Spinal cord (tissue), 9 donors: ENCODE measurements at regions not wholly inside any gene's neighbourhood (a gene's known extent, or its start where the extent isn't known, plus 50 kb on each side); places are given as distances from the start of the nearest gene placed in this dataset.
A peak's percentile ranks its signal among the peaks of the same experiment; 100 is the strongest.

Experiments
- DNase-seq, 6 donors: peaks; one replicate each; pipeline versions ENCODE4 v3.0.0 to v3.0.0-alpha.2; 2013 to 2015; ENCODE audit warnings: low spot score in 6 of 6, low read depth in 4 of 6
- H3K27ac ChIP-seq: one replicate; pipeline ENCODE4 v1.5.1; 2013; ENCODE audit warnings: low read depth, low read length, control low read depth
- H3K27me3 ChIP-seq: one replicate; pipeline ENCODE4 v1.6.1; 2013; ENCODE audit warnings: low read length; ENCODE audit not compliant: control insufficient read depth, insufficient read depth
- H3K36me3 ChIP-seq: one replicate; pipeline ENCODE4 v1.6.1; 2013; ENCODE audit warnings: low read length; ENCODE audit not compliant: control insufficient read depth, insufficient read depth
- H3K4me1 ChIP-seq: one replicate; pipeline ENCODE4 v1.6.1; 2013; ENCODE audit warnings: low read length; ENCODE audit not compliant: control insufficient read depth, insufficient read depth
- H3K4me3 ChIP-seq: one replicate; pipeline ENCODE4 v1.5.1; 2013; ENCODE audit warnings: low read depth, low read length, control low read depth
- H3K9me3 ChIP-seq: one replicate; pipeline ENCODE4 v1.6.1; 2013; ENCODE audit warnings: low read length; ENCODE audit not compliant: control insufficient read depth, insufficient read depth
- WGBS: methylation state at CpG from one replicate; pipeline ENCODE4 v1.1.5; 2013; ENCODE audit warnings: missing lambda C conversion rate; ENCODE audit not compliant: insufficient coverage; 5-methylcytosine and 5-hydroxymethylcytosine counted together
- donor health status: healthy.

GRCh38 chr3:66722675-66723074 is 221.9 kb upstream of the LRIG1 start:
- no peak overlapping the region for H3K27ac ChIP-seq
- H3K36me3 ChIP-seq: no peaks in the 10 kb centered on the region
- no CpG with 5 or more reads among the region's 2 CpGs for WGBS
- DNase-seq: no peak
- H3K27me3 ChIP-seq: no peaks in the 10 kb centered on the region
- no peaks in the 10 kb centered on the region for H3K9me3 ChIP-seq
- H3K4me3 ChIP-seq: no peak overlapping the region
- peaks cover 2% of the 10 kb centered on the region for H3K4me1 ChIP-seq

DNA sequence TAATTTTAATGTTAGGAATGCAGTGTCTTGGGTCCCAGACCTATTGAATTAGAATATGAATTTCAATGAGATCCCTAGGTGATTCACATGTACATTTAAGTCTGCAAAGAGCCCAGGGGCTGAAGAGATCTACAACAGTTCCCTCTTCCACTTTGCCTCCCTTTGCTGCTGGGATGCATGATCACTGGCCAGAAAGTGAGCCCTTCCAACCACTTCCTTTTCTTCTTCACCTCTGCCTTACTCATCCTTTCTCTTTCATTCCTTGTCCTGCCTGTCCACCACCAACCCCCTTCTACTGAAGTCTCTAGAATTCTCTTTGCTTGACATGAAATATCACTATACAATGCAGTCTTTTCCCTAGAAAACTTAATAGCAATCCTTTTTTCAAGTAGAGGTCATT is 222.4 kb upstream of the LRIG1 start:
- Histone ChIP-seq H3K4me1 (peaks cover 2% of the 10 kb centered on the region), H3K4me3 (no peak overlapping the region), H3K27me3 (no peaks in the 10 kb centered on the region), H3K27ac (no peak overlapping the region), H3K36me3 (no peaks in the 10 kb centered on the region), H3K9me3 (no peaks in the 10 kb centered on the region)
- DNase-seq: no peak

GRCh38 chr3:66729687-66730393 is 229.0 kb upstream of the LRIG1 start:
- no peak for DNase-seq
- Histone ChIP-seq H3K4me1 (no peaks in the 10 kb centered on the region), H3K9me3 (no peaks in the 10 kb centered on the region), H3K36me3 (no peaks in the 10 kb centered on the region), H3K4me3 (no peak overlapping the region), H3K27me3 (no peaks in the 10 kb centered on the region), H3K27ac (no peak overlapping the region)
- no CpG with 5 or more reads among the region's 2 CpGs for WGBS

- 77% methylated on average over 4 of the region's 7 CpGs for WGBS
- no peaks in the 10 kb centered on the region for H3K9me3 ChIP-seq
Measured at GRCh38 chr3:66738625-66739365, 238.0 kb upstream of the LRIG1 start.

GRCh38 chr3:66740260-66740659 is 239.4 kb upstream of the LRIG1 start:
- no peaks in the 10 kb centered on the region for H3K4me1 ChIP-seq
- H3K27ac ChIP-seq: no peak overlapping the region
- 82% methylated on average over 2 of the region's 4 CpGs for WGBS
- no peak for DNase-seq
- H3K4me3 ChIP-seq: no peak overlapping the region
- H3K36me3 ChIP-seq: no peaks in the 10 kb centered on the region
- no peaks in the 10 kb centered on the region for H3K9me3 ChIP-seq
- H3K27me3 ChIP-seq: no peaks in the 10 kb centered on the region

More at GRCh38 chr3:66738625-66739365, 238.0 kb upstream of the LRIG1 start:
- no peak overlapping the region for H3K4me3 ChIP-seq
- H3K27ac ChIP-seq: no peak overlapping the region
- no peak for DNase-seq
- no peaks in the 10 kb centered on the region for H3K4me1 ChIP-seq
- no peaks in the 10 kb centered on the region for H3K27me3 ChIP-seq
- no peaks in the 10 kb centered on the region for H3K36me3 ChIP-seq

- no peak overlapping the region for H3K4me3 ChIP-seq
- H3K36me3 ChIP-seq: no peaks in the 10 kb centered on the region
- DNase-seq: peak in 1 of 6 donors; percentile 8
- no peaks in the 10 kb centered on the region for H3K9me3 ChIP-seq
- no peaks in the 10 kb centered on the region for H3K4me1 ChIP-seq
- no peak overlapping the region for H3K27ac ChIP-seq
- no peaks in the 10 kb centered on the region for H3K27me3 ChIP-seq
- no CpG with 5 or more reads among the region's 1 CpG for WGBS
Measured at GRCh38 chr3:66744521-66744920, 243.7 kb upstream of the LRIG1 start.

DNA sequence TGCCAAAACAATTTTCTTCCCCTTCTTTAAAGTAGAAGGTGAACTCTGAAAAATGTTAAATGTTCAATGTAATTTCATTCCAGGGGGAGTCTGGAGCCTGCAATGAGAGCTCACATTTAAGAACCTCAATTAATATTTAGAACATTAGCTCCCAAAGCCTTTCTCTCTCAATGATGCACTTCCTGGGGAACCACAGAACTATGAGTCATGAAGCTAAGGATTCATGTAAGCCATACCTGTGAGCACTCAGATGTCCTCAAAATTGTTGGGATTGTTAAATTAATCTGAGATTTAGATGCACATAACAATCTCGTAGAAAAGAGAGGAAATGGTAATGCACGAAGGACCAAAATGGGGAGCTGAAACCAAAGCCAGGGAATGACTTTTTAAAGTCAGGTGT is 244.2 kb upstream of the LRIG1 start:
- H3K9me3 ChIP-seq: no peaks in the 10 kb centered on the region
- DNase-seq: no peak
- H3K36me3 ChIP-seq: no peaks in the 10 kb centered on the region
- no peak overlapping the region for H3K27ac ChIP-seq
- H3K4me1 ChIP-seq: no peaks in the 10 kb centered on the region
- 69% methylated on average over 2 of the region's 2 CpGs for WGBS
- no peak overlapping the region for H3K4me3 ChIP-seq
- H3K27me3 ChIP-seq: no peaks in the 10 kb centered on the region

- WGBS: 75% methylated on average over 1 of the region's 6 CpGs
- DNase-seq: peak in 1 of 6 donors; percentile 5
- Histone ChIP-seq H3K27me3 (no peaks in the 10 kb centered on the region), H3K36me3 (no peaks in the 10 kb centered on the region), H3K27ac (no peak overlapping the region), H3K4me3 (no peak overlapping the region), H3K4me1 (no peaks in the 10 kb centered on the region), H3K9me3 (no peaks in the 10 kb centered on the region)
Measured at GRCh38 chr3:66747261-66747660, 246.4 kb upstream of the LRIG1 start.

- WGBS: 72% methylated on average over 2 of the region's 4 CpGs
- no peaks in the 10 kb centered on the region for H3K36me3 ChIP-seq
- no peak overlapping the region for H3K4me3 ChIP-seq
- DNase-seq: peak in 1 of 6 donors; percentile 7
- H3K9me3 ChIP-seq: no peaks in the 10 kb centered on the region
- H3K27ac ChIP-seq: no peak overlapping the region
- no peaks in the 10 kb centered on the region for H3K27me3 ChIP-seq
- no peaks in the 10 kb centered on the region for H3K4me1 ChIP-seq
Measured at GRCh38 chr3:66747696-66748095, 246.9 kb upstream of the LRIG1 start.
